ENCODE measurements at regions not wholly inside any gene's neighbourhood (a gene's known extent, or its start where the extent isn't known, plus 50 kb on each side); places are given as distances from the start of the nearest gene placed in this dataset.

DNA sequence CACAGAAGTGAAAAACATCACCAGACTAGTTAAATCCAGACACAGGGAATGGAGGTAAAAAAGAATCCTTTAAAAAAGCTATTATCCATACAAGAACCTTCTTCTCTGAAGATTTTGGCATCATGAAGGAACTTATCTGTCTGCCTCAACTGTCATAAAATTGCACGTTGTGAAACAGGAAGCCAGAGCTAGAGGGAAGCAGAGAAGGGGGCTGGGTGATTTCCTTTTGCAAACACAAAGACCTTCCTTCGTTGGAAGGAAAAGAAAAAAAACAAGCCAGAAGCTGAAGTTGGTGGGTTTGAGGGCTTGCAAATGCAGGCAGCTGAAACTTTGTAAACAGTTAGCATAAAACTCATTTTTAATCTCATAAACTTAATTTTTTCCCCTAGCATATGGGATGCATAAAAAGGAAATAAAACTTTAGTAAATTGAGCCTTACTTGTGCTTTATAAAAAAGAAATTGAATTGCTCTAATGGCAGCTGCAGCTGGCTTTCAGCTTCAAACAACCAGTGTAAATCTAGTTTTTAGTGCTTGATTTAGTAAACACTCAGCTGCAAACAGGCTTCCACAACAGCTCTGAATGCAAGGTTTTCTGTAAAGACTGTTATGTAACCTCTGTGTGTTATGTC, 101.6 kb downstream of the OTUD1 start:
- TF ChIP-seq, protein P1, sequence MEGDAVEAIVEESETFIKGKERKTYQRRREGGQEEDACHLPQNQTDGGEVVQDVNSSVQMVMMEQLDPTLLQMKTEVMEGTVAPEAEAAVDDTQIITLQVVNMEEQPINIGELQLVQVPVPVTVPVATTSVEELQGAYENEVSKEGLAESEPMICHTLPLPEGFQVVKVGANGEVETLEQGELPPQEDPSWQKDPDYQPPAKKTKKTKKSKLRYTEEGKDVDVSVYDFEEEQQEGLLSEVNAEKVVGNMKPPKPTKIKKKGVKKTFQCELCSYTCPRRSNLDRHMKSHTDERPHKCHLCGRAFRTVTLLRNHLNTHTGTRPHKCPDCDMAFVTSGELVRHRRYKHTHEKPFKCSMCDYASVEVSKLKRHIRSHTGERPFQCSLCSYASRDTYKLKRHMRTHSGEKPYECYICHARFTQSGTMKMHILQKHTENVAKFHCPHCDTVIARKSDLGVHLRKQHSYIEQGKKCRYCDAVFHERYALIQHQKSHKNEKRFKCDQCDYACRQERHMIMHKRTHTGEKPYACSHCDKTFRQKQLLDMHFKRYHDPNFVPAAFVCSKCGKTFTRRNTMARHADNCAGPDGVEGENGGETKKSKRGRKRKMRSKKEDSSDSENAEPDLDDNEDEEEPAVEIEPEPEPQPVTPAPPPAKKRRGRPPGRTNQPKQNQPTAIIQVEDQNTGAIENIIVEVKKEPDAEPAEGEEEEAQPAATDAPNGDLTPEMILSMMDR (conservative IDR thresholded peaks at IDR 0.05 in 1 of 2, IDR thresholded peaks at IDR 0.05 in 1 of 2; ENCODE audit: low read depth in 1 of 2, low read length in 2 of 2) = no peak
- no peak for TF ChIP-seq EZH2 (IDR thresholded peaks at IDR 0.05; ENCODE audit: low read length, missing control alignments)
